NT2/D1 (cell line): ENCODE measurements at regions not wholly inside any gene's neighbourhood (a gene's known extent, or its start where the extent isn't known, plus 50 kb on each side); places are given as distances from the start of the nearest gene placed in this dataset.

Experiments
- SUZ12 ChIP-seq: IDR thresholded peaks from 2 replicates; pipeline ENCODE4 v1.6.1; 2011; ENCODE audit not compliant: insufficient read length, insufficient read depth; ENCODE audit errors: extremely low read depth
- YY1 ChIP-seq: IDR thresholded peaks from 2 replicates; pipeline ENCODE4 v1.6.1; 2011; ENCODE audit not compliant: insufficient read length, insufficient read depth
- ZNF274 ChIP-seq: IDR thresholded peaks from 2 replicates; pipeline ENCODE4 v1.6.1; 2011; ENCODE audit warnings: mild to moderate bottlenecking, low read depth, low read length

DNA sequence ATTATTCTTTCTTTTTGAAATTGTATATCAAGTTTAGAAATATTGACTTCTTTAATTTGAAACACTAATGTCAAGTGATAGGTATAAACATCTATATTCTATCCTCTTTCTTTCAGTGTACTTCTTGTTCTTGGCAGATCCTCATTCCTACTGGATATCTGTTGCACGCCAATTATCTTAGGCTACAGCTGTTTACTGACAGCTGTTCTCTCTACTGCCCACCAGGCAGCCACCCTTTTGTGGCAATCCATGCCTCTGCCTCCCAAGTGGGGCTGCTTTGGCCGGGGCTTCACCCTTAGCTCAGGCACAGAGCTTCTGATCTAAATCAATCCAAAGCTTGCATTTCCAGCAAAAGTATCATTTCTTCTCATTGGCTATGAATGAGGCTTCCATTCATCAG lies 50.6 kb upstream of the ITSN2 start:
- TF ChIP-seq YY1 (no peak), ZNF274 (no peak), SUZ12 (no peak)
